HG02840 (cell line): ENCODE measurements at regions not wholly inside any gene's neighbourhood (a gene's known extent, or its start where the extent isn't known, plus 50 kb on each side); places are given as distances from the start of the nearest gene placed in this dataset.
A peak's percentile ranks its signal among the peaks of the same experiment; 100 is the strongest.

Source experiments
- ATAC-seq: cut with Tn5 transposase; IDR thresholded peaks from one replicate; pipeline ENCODE4 v1.9.1; 2021; ENCODE audit warnings: mild to moderate bottlenecking, moderate library complexity, moderate number of reproducible peaks; ENCODE audit not compliant: unreplicated experiment, low FRiP score

- no peak for ATAC-seq
Observed at GRCh38 chr2:226256709-226257376, 542.8 kb downstream of the IRS1 start.

- no peak for ATAC-seq
Observed at GRCh38 chr2:226256237-226256636, 543.4 kb downstream of the IRS1 start.

- no peak for ATAC-seq
Observed at GRCh38 chr2:226251661-226252060, 548.0 kb downstream of the IRS1 start.

GRCh38 chr2:226247289-226248275 is 552.0 kb downstream of the IRS1 start:
- ATAC-seq: no peak

GRCh38 chr2:226234187-226234586 is 565.4 kb downstream of the IRS1 start:
- no peak for ATAC-seq

- no peak for ATAC-seq
Observed at GRCh38 chr2:226233388-226233787, 566.2 kb downstream of the IRS1 start.

GRCh38 chr2:226228080-226228479 is 571.5 kb downstream of the IRS1 start:
- no peak for ATAC-seq

GRCh38 chr2:226227341-226227740 is 572.3 kb downstream of the IRS1 start:
- ATAC-seq: no peak

- ATAC-seq: no peak
Observed at GRCh38 chr2:226223704-226224103, 575.9 kb downstream of the IRS1 start.

- no peak for ATAC-seq
Observed at GRCh38 chr2:226220511-226220910, 579.1 kb downstream of the IRS1 start.

GRCh38 chr2:226217191-226217590 is 582.4 kb downstream of the IRS1 start:
- no peak for ATAC-seq

GRCh38 chr2:226216575-226216974 is 583.0 kb downstream of the IRS1 start:
- ATAC-seq: no peak

- ATAC-seq: peak; percentile 73
Observed at GRCh38 chr2:226215902-226216503, 583.6 kb downstream of the IRS1 start.

- ATAC-seq: no peak
Observed at GRCh38 chr2:226213717-226214116, 585.9 kb downstream of the IRS1 start.

- no peak for ATAC-seq
Observed at GRCh38 chr2:226211439-226211838, 588.2 kb downstream of the IRS1 start.

- no peak for ATAC-seq
Observed at GRCh38 chr2:226208726-226209125, 590.9 kb downstream of the IRS1 start.

- ATAC-seq: no peak
Observed at GRCh38 chr2:226207671-226208070, 591.9 kb downstream of the IRS1 start.

GRCh38 chr2:226199555-226199954 is 600.1 kb downstream of the IRS1 start:
- no peak for ATAC-seq

GRCh38 chr2:226198956-226199355 is 600.7 kb downstream of the IRS1 start:
- ATAC-seq: no peak

- no peak for ATAC-seq
Observed at GRCh38 chr2:226190479-226191252, 609.0 kb downstream of the IRS1 start.
